Breast epithelium (tissue), 3 donors: ENCODE measurements at regions not wholly inside any gene's neighbourhood (a gene's known extent, or its start where the extent isn't known, plus 50 kb on each side); places are given as distances from the start of the nearest gene placed in this dataset.

Source experiments
- CTCF ChIP-seq, 3 donors: fragments of 450-650 bp; IDR thresholded peaks; one replicate each; pipeline ENCODE4 v1.5.1; 2016 to 2017; ENCODE audit warnings: antibody characterized with exemption in 3 of 3, mild to moderate bottlenecking in 3 of 3, moderate library complexity in 3 of 3
- POLR2A ChIP-seq: fragments of 450-650 bp; IDR thresholded peaks from one replicate; pipeline ENCODE4 v1.6.1; 2016; ENCODE audit warnings: antibody characterized with exemption, mild to moderate bottlenecking, moderate library complexity

- TF ChIP-seq CTCF (IDR thresholded peaks at IDR 0.05) (no peak), POLR2A (no peak)
These were observed 417.3 kb upstream of the HTR2C start for GRCh38 chrX:114166601-114167000.
